GM19467 (cell line): ENCODE measurements at regions not wholly inside any gene's neighbourhood (a gene's known extent, or its start where the extent isn't known, plus 50 kb on each side); places are given as distances from the start of the nearest gene placed in this dataset.

Source experiments
- ATAC-seq: cut with Tn5 transposase; IDR thresholded peaks from one replicate; pipeline ENCODE4 v1.9.1; 2021; ENCODE audit warnings: mild to moderate bottlenecking, moderate library complexity; ENCODE audit not compliant: unreplicated experiment

- no peak for ATAC-seq
Observed at GRCh38 chr20:59403261-59403961, 103.0 kb downstream of the EDN3 start.

DNA sequence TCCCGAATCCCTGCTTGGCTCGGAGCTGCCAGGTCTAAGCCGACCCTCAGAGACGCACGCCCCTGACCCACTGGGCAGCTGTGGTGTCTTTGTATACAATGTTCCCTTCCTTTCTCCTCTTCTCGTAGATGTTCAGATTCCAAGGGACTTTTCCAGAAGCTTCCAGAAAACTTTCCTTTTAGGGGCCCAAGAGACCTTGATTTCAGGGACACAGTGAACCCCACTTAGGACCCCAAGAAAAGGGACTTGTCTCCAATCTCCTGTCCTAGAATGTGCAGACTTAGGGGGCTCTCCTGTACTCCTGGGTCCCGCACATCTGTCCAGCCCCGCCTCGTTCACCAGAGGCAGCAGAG, 103.5 kb downstream of the EDN3 start:
- ATAC-seq, result no peak

DNA sequence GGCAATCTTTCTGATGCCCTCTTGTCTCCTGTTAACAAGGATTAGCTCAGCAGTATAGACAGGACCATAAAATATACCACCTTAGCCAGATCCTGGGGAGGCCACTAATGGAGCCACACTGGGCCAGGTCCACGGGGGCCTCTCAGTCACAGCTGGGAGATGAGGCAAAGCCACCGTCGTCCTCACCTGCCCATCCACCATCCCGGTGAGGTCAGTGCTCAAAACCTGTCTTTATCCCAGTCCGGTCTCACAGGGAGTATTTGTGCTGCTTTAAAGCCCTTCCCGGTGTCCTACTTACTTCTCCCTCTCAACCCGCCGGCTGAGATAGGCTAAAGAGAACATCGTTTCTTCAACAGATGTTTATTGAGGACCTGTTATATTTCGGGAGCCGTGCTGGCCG, 104.3 kb downstream of the EDN3 start:
- ATAC-seq, result no peak

DNA sequence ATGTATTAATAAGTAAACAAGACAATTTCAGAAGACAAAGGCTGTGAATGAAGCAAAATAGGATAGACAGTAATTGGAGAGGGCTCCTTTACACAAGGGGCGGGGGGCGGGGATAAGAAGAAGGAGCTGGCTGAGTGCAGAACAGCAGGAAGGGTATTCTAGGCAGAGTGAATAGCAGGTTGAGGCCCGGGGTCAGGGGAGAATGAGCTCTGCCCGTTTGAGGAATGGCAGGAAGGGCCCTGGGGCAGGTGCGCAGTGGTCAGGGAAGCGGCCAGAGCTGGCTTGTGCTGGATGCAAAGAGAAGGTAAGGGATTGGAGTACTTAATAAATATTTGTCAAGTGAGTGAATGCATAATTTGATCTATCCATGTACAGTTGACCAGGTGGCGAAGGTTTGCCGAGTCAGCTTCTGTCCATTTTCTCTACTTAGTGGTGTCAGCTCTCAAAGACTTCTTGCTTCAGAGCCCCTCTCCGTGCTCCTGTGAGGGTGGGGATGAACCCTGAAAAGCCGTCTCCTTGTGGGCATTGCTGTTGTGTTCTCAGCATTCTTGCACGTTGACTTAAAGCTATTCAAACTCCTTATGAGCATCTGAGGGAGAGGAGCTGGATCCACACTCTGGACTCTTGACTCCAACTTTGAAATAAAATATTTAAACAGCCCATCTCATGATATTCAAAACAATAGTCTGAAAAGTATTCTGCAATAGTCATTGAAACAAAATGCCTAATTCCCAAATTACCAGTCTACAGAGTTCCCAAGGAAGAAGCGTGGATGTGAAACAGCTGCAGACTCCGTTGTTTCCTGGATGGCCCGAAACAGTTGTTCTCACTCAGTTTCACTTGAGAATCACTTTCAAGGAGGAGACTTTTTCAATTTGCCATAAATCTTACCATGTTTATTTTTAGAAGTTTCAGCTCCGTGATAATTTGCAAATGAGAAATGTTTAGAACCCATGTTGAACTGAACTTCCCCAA, 105.1 kb downstream of the EDN3 start:
- ATAC-seq, result no peak

GRCh38 chr20:59406446-59406845, 106.0 kb downstream of the EDN3 start:
- no peak for ATAC-seq

GRCh38 chr20:59411170-59411569, 110.8 kb downstream of the EDN3 start:
- no peak for ATAC-seq

- ATAC-seq, result no peak
Observed at GRCh38 chr20:59411589-59411988, 111.2 kb downstream of the EDN3 start.

GRCh38 chr20:59412181-59412580, 111.8 kb downstream of the EDN3 start:
- ATAC-seq, result no peak

- no peak for ATAC-seq
Observed at GRCh38 chr20:59412875-59413284, 112.5 kb downstream of the EDN3 start.

- no peak for ATAC-seq
Observed at GRCh38 chr20:59413326-59413865, 113.0 kb downstream of the EDN3 start.

- ATAC-seq, result no peak
Observed at GRCh38 chr20:59414936-59415623, 114.7 kb downstream of the EDN3 start.

DNA sequence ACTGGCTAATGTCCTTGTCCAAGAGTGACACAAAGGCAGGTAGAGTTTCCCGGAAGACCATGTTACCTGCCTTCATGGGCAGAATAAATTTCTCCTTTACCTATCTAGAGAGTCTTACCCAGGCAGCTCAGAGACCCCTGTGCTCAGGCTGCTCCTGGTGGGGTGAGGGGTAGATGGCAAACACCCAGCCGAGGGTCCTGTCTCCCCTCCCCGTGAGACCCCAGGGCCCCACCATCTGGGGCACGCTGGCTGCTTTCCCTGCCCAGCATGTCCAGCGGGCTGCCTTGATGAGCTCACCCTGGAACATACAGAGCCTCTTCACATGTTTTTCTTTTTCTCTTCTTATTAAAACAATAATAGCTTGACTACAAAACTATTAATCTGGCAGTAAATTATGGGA, 116.5 kb downstream of the EDN3 start:
- no peak for ATAC-seq

DNA sequence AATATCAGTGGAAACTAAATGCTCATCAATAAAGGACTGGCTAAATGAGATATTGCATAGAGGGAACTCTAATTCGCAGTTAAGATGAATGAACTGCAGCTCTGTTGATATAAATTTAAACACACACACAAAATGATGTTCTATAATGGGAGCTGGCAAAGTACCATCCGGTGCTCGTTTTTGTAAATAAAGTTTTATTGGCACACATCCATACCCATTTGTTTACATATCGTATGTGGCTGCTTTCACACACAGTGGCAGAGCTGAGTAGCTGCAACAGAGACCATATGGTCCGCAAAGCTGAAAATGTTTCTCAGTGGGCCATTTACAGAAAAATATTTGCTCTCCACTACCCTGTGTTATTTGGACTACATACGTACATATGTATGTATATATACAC, 120.7 kb downstream of the EDN3 start:
- ATAC-seq, result no peak

DNA sequence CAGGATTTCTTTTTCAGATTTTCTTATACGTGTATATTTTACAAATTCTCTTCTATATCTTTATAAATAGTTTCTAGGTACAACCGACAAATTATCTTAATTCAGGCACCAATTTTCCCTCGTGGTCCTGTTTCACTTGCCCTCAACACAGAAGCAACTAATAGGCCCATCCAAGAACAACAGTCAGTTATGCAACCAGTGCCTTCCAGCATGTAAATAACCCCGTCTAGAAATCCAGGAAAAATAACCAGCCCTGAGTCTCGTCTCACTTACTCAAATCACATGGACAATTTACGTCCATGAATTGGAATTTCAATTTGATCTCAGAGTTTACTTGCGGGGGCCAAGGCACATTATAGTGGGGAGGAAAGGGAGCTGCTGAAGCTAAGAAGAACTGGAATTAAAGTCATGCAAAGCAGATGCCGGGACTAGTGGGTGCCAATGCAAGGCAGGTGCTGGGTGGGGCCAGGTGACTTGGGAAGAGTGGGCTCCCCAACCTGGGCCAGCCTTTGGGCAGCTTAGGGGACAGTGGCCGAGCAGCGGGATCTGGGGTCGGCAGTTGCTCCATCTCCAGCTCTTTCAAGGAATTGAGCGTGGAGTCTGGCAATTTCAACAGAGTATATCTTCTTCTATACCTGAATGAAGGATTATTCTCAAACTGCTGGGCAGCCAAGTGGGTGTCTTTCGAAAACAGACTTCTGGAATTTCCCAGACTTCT, 121.7 kb downstream of the EDN3 start:
- ATAC-seq, result no peak

DNA sequence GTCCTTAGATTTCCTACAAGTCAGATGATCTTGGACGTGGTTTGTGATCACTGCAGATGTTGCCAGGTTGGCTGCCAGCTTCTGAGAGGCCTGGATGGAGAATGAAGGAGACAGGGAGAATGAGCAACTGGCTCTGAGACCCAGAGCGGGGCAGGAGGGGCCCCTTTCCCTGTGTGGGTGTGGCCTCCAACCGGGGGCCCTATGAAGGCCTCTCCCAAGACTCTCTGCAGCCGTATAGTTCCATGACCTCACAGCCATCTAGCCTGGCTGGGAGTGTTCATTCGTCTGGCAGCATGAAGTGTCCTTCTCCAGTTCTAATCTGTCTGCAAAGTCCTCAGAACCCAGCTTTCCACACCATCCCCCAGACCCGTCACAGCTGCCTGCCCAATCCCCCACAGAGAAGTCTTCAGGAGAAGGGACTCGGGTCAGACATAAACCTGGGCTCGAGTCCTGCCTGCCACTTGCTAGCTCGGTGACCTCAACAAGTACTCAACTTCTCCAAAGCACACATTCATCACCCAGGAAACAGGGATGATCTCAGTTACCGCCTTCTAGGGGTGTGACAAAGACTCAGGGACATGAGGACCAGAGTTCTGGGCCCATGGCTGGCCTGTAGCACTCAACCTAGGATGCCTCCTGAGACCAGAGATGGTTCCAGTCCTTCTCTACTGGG, 122.6 kb downstream of the EDN3 start:
- no peak for ATAC-seq

DNA sequence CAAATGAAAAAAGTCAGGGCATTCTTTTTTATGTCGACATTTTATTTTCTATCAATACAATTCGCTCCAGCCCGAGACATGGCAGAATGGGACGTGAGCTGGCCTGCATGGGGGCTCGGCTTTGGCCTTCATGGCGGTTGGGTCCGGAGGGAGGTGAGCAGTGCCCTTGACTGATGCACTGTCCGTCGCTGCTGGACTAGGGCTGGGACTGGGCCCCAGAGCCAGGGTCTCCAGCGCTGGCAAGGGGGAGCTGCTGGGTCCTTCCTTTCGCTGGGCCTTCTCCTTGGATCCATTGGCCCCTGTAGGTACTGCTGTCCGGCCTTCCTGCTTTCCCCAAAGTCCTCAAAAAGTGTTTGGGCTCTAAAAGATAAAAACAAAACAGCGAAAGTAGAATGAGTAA, 124.6 kb downstream of the EDN3 start:
- no peak for ATAC-seq

DNA sequence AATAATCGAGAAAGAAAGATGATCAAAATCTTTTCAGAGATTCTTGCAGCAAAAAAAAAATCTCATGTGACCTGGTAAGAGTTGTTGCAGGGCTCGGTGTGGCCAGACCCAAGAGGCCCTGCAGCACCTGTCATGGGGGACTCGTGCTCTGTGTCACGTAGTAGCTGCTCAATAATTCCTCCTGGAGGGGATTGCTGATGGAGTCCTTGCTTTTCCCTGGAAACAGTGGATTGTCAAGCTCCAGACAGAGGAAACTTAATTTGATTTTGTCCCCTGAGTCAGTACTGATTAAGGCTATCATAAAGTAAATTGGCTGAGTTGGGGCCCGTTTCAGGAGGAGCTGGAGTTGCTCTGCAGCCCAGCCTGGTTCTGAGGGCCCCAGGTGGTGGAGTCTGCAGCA, 125.2 kb downstream of the EDN3 start:
- no peak for ATAC-seq

DNA sequence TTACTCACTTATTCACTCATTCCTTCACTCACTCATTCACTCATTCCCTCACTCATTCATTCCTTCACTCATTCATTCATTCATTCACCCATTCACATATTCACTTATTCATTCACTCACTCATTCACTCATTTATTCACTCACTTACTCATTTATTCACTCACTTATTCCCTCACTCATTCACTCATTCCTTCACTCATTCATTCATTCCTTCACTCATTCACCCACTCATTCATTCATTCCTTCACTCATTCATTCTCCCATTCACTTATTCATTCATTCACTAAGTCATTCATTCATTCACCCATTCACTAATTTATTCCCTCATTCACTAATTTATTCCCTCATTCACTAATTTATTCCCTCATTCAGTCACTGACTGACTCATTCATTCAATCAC, 127.6 kb downstream of the EDN3 start:
- ATAC-seq, result no peak

GRCh38 chr20:59428441-59429205, 128.2 kb downstream of the EDN3 start:
- no peak for ATAC-seq
